GM03348 (cell line): ENCODE measurements at regions not wholly inside any gene's neighbourhood (a gene's known extent, or its start where the extent isn't known, plus 50 kb on each side); places are given as distances from the start of the nearest gene placed in this dataset.

ENCODE experiments used
- DNase-seq: peaks from one replicate; pipeline ENCODE4 v3.0.0; 2012; ENCODE audit warnings: low spot score

DNA sequence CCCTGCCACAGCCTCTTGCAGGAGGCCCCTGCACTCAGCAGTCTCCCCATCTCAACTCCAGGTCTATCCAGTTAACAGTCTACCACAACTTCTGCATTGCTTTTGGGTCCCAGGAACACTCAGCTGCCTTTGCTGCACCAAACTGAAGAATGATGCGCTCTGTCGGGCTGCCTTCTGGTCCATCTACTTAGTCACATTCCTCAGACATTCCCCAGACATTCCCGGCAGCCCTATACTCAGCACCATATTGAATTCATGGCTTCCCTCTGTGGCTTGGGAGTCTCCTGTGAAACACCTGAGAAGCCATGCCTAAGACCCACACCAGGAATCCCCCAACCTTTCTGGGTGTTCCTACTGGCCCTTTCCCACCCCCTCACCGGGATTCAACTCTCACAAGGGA, 99.6 kb upstream of the COL21A1 start:
- no peak for DNase-seq

DNA sequence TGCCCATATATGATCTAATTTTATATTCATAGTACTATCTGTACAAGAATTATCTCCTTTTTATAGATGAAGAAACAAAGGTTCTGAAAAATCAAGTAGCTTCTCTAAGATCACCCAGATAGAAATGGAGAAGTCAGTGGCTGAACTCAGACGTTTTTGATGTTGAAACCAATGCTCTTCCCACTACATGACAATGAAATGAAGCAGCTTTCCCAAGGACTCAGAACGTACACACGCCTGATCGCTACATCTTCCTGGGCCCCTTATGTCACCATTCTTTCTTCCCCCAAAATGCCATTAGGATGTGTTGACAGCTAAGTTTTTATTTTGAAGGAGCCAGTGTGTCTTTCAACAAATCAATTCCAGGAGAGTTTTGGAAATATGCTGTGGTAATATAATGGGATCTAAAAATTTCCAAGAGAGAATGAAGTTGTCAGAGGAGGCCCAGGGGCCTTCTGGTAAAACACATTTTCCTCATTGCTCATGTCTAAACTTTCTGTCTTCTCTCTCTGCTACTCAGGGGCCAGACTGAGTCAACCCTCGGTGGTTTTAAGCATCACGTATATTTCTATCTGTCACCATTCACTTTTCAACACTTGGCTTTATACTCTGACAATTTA, 98.1 kb upstream of the COL21A1 start:
- DNase-seq, result peak; percentile 31

DNA sequence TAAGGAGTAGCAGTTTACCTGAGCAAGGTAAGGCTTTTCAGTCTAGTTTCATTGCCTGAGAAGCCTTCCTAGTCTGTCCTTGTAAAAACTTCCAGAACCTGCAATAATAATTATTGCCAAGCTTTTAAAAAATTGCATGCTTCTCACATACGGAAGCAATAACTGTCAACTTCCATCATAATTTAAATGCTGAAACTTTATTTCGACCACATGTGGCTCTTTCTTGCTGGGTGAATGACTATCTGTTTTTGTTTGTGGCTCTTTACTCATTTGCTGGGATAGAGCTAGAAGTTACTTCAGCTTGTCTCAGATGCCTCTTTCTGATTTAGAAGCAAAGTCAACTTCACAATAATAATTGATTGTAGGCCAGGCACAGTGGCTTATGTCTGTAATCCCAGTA, 95.9 kb upstream of the COL21A1 start:
- DNase-seq, result peak; percentile 49

DNA sequence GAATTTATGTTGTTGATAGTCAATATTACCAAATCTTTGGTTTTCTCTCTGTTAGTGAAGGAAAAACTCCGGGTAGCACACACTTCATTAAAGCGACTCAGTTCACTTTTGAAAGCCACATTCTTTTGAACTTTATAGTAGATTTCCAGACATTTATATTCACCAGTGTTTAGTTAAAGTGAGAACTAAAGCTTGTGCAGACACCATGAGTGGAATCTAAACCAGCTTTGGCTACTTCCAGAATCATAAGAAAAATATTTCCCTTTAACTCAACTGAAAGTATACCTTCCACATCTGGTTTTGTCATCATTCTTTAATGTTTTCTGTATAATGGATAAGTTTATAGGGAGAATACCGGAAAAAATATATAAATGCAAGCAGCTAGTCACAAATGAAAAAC, 92.1 kb upstream of the COL21A1 start:
- DNase-seq, result no peak

DNA sequence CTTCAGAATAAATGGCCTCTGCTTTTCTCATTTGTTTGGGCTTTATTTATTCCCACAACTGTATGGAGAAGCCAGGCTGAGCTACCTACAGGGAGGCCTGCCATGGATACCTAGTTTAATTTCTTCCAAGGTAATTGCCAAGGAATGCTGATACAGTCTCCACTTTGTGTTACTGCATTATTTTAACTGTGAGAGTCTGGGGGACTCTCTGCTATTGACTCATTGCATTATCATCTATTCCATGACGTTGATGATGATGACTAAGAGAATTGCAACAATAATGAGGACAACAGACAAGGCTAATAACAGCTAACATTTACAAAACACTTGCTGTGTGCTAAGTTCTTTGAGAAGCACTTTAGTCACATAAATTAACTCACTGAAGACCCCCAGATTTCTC, 88.3 kb upstream of the COL21A1 start:
- peak; percentile 42 for DNase-seq

DNA sequence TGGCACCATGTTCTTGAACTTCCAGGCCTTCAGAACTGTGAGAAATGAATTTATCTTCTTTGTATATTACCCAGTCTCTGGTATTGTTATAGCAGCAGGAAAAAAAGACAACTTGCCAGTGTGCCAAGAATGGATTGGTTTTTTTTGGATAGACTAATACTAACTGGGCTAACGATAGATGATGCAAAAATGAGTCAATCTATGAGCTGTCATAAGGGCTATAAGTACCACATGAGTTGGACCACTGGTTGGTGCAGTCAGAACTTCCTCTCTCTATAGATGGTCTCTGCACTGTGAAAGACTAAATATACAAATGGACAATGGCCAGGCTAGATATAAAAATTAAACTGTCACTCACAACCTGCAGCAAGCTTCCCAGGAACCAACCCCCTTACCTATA, 87.6 kb upstream of the COL21A1 start:
- DNase-seq, result no peak

DNA sequence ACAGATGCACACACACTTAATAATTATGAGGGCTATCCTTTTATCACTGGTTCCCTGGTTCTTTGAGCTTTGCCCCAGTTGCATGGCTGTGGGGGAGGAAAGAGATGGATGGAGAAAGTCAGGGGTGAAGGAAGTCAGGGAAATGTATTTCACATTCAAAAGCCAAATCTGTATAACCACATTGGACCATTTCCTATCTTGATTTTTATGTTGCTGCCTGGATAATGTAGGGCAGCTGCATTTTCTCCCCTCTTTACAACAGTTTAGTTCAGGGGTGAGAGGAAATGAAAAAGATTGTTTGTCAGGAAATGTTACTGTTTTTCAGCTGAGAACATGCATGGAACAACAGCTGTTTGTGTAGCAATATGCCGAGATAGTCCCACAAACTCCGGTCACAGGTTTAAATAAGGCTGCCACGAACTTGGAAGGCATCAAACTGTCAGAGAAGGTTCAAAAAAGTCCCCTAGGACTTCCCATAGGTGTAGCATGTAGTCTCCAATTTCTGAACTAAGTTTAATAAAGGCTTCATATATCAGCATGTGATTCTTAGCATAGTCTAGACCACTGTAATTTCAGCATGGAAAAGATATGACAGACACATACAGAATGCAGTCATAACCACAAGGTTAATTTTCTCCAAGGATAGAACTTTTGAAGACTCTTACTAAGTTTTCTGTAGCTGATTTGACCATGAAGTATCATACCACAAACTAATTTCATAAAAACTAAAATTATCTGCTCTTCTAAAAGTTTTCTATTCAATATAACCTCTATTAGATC, 82.1 kb upstream of the COL21A1 start:
- no peak for DNase-seq

DNA sequence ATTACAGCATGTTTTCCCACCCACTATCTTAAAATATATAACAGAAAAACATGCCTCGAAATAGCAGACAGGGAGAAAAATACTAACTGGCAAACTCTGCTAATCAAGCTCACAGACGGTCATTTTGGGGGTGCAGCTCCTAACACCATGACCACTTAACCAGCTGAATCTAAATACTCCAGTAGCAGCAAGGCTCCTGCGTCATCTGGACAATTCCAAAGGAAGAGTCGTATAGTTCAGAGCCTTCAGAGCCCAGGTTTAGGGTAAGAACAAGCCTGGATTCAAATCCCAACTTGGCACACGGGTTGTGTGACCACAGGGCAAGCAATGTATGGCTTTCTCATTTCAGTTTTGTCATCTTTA, 81.3 kb upstream of the COL21A1 start:
- no peak for DNase-seq

DNA sequence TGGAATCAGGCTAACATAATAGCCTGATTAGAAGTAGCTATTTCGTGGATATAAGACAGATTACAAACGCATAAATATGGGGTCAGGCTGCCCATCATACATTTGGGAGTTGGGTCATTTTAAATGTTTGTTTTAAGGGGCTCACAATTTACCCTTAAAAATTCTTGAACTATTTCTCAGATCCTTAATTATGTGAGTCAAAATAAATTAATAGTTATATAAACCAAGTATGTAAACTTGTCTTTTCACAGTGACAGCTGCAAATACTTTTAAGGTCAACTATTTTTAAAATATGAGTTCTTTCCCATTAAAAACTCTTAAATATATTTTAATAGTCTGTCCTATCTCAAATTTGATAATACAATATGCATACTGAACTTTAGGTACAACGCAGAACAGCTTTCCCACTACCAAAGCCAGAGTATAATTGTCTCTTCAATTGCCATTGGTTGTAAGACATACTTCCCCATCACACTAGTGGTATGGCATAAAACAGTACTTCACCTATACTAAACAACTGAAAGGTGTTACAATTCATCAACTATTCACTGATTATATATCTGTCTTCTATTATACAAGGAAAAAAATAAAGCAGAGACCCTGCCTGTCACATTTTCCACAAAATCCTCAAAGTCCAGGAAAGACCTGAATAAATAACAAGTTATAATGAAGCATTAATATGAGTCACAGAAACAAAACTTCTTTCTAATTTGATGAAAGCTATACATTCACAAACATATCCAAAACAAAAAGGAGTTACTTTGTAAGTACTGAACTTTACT, 80.8 kb upstream of the COL21A1 start:
- DNase-seq, result no peak

DNA sequence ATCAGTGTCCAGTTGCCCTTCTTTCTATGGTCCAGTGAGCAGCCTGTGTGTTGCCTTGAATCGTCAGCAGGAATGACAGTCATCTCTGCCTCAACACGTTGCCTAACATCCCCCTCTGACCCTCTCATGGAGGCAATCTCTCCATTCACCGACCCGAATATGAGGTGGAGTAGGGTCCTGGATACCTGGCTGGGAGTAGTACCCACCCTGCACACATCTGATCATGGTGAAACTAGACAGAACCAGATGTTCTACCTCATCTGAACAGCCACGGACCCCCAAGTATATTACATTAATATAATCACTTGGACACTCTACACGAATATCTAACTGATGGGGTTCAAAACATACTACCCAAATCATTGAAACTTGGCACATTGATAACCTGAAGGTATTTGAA, 77.0 kb upstream of the COL21A1 start:
- DNase-seq, result no peak

DNA sequence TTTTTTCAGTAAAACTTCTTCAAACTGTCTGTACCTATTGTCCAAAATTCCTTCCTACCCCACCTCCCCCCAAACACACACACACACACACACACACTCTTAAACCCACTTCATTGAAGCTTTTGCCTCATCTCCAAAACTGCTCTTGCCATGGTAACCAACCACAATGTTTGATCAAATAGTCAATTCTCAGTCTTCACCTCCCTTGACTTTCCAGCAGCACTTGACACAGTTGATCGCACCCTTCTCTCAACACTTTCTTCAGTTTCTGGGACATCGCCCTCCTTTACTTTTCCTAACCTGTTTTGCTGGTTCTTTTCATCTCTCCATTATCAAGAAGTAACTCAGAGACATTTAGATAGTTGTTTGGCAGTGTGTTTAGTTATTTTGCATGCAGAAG, 71.5 kb upstream of the COL21A1 start:
- DNase-seq, result no peak

DNA sequence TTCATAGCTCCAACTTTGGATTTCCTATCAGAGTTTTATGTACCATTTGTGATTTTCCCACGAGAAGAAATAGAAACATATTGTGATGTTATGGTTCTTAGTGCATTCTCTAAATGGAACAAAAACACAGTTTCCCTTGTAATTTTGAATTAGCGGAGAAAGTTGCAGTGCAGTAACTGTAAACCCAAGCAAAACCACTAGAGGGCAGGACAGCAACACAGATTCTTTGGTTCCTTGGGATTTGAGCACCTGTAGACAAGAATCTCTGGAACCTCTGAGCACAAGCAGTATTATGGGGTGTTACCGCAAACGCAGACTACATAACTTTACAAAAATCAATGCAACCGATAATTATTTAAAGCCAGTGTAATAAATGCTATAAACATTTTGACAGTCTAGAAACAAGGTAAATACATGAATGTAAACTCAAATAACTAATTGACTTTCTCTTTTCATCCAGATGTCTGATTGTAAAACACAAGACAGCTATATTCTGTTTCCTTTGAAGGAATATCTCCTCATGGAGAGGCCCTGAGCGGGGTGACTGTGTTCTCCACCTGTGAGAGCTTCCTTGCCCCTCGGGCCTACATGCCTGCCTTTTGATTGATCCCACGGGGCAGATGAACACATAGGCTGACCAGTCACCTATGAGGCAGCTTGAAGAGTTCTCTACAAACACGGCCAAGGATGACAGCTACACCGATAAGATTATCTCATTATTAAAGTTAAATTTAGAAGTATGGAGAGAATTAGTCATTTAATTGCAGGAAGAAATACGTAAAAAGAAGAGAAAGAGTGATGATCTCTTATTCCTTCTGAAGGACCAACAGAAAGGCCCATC, 67.5 kb upstream of the COL21A1 start:
- peak; percentile 53 for DNase-seq

DNA sequence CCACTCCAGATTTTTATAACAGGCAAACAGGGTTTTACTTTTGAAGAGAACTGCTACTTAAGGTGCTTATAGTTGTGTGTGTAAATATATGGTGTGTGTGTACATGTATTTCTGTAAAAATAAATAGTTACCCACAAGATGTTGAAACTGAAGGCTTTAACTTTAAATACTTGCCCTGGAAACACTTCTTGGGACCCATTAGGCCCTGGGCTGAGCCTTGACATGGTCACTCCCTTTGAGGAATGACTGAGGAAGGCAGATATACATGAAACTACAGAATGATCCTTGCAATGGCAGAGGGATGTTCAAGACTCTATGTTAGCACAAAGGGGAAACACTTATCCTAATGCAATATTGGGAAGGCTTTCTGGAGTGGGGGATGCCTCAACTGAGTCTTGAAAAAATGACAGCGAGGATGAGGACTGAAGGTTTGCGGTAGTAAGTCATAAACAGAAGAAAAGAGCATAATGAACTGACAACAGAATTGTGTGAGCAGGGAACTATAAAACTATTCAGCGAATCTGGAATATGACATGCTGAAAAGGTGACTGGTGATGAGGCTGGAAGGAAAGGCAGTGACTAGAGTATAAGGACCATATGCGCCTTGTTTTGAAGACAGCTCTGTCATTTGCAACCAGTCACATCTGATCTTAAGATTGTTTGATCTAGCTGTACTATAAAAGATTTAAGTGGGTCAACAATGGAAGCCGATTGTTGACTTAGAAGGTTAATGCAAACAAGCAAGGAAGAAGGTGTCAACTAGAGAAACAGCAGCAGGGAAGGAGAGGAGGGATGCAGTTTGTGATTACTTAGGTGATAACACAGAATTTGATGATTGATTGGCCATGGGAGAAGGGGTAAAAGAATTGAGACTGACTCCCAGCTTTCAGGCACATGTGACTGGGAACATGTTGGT, 64.4 kb upstream of the COL21A1 start:
- no peak for DNase-seq

DNA sequence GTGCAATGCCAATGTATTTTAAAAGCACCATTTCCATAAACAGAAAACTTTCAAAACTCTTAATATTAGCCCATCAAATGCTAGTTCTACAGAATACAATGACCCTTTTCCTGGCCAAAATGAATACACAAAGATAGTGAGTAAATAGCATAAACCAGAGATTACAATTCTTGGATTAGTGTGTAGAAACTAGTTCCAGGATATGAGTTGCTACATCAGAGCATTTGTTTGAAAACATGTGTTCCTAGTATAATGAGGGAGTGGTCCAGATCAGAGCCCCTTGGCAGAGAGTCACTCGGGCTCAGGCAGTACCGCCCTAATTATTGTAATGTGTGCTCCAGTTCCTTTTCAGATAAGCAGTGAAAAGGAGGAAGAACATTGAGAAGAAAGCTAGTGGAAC, 63.7 kb upstream of the COL21A1 start:
- no peak for DNase-seq

DNA sequence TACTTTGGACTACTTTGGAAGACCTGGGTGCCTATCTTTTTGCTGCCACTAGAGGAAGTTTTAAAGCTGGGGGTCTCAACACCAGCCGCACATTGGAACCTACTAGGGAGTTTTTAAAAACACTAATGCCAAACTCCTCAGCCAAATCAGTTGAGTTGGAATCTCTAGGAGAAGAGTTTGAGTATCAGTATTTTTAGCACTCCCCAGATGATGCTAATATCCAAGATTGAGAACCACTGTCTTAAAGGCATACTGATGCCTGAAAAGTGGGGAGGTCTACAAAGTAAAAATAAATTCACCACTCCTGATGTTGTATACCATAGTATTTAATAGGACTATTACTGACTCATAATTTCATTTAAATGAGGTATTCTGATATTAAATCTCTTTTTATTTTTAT, 62.9 kb upstream of the COL21A1 start:
- no peak for DNase-seq

DNA sequence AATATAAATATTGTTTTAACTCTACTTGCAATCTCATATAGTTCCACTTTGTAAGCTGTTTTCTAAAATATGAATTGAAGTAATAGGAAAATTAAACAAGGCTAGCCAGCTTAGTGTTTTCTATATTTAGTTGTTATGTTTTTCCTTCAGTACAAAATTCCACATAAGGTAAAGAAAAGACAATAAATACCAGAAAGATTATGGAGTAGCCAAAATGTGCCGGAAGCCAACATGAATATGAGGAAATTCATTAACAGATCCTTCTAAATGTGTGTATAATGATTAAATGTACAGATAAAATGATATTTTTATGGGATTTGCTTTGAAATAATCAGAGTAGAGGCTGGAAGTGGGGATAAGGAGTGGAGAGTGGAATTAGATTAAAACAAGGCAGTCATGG, 52.5 kb upstream of the COL21A1 start:
- no peak for DNase-seq

DNA sequence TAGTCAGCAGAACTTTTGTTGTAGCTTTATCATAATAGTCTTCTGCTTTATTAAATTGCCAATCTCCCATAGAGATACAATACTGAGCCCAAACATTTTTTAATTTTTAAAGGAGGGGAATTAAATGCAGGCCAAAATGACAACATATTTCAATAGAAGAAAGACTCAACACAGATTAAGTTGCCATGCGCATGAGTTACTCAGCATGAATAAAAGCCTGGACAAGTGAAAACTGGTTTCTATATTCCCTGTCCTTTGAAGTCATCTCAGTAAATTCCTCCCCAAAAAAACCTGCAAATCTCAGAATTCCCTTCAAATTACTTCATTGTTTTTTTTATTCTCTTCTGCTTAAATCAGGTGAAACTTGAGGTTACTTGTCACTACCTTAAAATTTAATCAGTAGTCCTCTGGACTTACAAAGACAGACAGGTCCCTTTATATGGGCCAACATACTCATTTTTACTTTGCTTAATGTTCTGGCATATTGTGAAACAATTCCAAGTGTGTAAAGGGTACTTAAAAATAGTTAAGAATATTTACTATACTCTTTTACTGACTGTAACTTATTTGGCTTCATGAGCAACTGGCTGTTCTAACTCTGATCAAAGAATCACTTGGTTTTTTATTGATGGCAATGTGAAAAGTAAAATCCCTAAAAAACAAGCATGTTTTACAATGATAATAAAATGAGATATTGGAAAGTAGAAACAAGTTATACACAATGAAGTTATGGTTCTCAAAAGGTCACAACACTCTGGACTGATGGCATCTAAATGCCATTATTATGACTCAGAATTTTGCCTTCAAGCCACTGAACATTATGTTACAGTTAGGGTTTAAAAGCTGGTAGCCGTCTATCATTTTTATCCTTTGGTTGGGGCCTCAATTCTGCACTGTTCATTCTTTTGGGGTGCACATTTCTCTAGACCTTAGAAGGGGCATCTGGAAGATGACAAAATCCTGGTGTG, 49.9 kb upstream of the COL21A1 start:
- DNase-seq, result no peak
